ENCODE measurements at regions not wholly inside any gene's neighbourhood (a gene's known extent, or its start where the extent isn't known, plus 50 kb on each side); places are given as distances from the start of the nearest gene placed in this dataset.

DNA sequence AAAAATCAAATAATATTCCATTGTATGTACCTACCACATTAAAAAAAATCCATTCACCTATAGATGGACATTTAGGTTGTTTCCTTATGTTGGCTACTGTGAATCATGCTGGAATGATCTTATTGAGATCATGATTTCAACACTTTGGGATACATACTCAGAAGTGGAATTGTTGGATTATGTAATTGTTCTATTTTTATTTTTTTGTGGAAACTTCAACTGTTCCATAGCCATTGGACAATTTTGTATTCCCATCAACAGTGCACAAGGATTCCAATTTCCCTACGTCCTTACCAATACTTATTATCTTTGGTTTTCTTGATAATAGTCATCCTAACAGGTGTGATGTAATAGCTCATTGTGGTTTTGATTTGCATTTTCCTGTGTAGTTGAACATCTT lies 834.0 kb downstream of the MAFB start:
- in situ Hi-C loops (cut with HindIII; ENCODE audit: low sequenced_read_pairs): no loop called here
- H3K4me3 ChIP-seq (ENCODE audit: low read depth, low read length): no peak overlapping the region
- TF ChIP-seq, protein P1, sequence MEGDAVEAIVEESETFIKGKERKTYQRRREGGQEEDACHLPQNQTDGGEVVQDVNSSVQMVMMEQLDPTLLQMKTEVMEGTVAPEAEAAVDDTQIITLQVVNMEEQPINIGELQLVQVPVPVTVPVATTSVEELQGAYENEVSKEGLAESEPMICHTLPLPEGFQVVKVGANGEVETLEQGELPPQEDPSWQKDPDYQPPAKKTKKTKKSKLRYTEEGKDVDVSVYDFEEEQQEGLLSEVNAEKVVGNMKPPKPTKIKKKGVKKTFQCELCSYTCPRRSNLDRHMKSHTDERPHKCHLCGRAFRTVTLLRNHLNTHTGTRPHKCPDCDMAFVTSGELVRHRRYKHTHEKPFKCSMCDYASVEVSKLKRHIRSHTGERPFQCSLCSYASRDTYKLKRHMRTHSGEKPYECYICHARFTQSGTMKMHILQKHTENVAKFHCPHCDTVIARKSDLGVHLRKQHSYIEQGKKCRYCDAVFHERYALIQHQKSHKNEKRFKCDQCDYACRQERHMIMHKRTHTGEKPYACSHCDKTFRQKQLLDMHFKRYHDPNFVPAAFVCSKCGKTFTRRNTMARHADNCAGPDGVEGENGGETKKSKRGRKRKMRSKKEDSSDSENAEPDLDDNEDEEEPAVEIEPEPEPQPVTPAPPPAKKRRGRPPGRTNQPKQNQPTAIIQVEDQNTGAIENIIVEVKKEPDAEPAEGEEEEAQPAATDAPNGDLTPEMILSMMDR (IDR thresholded peaks at IDR 0.05; ENCODE audit: low read depth, low read length, missing control alignments): no peak
- no peak for DNase-seq (ENCODE audit: low read depth)

DNA sequence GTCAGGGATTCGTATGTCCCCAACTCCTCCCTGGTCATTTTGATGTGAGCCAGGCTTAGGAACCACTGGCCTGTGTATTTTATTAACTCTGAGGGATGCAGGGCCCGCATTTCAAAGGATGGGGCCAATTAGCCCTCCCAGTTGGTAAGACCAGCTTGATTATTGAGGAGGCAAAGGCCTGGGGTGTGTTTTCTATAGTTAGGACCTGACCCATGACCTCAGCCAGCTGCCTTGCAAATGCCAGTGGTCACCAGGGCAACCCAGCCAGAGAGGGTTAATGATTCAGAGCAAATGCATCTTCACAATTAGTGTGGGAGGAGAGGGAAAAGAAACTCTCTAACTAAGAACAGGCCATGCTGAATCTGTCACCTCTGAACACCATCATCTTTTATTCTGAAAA lies 835.4 kb downstream of the MAFB start:
- TF ChIP-seq, protein P1 (IDR thresholded peaks at IDR 0.05; ENCODE audit: low read depth, low read length, missing control alignments): no peak
- no peak for DNase-seq (ENCODE audit: low read depth)
- no peak overlapping the region for H3K4me3 ChIP-seq (ENCODE audit: low read depth, low read length)
- in situ Hi-C loops (cut with HindIII; ENCODE audit: low sequenced_read_pairs): no loop called here

DNA sequence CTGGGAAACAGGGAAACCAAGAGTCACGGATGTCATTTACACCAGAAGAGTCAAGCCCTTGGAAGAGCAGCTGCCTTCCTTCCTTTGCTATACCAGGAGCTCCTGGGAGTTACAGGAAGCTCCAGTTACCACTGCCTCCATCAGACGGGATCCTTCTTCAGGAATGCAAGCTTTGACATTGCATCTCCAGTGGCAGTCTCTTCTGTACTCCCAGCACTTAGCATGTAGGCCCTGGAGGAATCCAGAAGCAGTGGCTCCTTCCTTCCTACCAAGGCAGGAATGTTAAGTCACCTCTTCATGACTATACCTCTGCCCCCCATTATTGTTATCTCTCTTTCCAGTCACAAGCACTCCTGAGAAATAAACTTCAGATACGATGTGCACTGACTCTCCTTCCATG lies 836.0 kb downstream of the MAFB start:
- H3K4me3 ChIP-seq (ENCODE audit: low read depth, low read length): no peak overlapping the region
- in situ Hi-C loops (cut with HindIII; ENCODE audit: low sequenced_read_pairs): no loop called here
- TF ChIP-seq, protein P1 (IDR thresholded peaks at IDR 0.05; ENCODE audit: low read depth, low read length, missing control alignments): no peak
- DNase-seq (ENCODE audit: low read depth): no peak

DNA sequence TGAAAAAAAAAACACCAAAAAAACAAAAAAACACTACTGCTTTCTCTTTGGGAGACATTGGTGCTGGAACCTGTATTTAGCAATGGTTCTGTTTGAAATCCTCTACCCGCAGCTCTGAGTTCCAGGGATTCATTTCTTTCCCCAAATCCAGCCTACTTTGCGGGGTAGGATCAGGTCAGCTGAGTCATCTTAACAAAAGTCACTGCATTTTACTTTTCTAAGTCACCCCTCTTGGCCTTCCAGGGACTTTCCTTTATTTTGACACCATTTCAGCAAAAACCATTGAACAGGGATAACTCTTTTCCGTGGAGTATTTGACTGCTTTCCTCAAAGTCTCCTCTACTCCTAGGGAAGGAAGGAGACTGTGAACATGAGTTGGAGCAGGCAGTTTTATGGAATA lies 837.6 kb downstream of the MAFB start:
- TF ChIP-seq, protein P1 (IDR thresholded peaks at IDR 0.05; ENCODE audit: low read depth, low read length, missing control alignments): no peak
- DNase-seq (ENCODE audit: low read depth): no peak
- in situ Hi-C loops (cut with HindIII; ENCODE audit: low sequenced_read_pairs): no loop called here
- no peak overlapping the region for H3K4me3 ChIP-seq (ENCODE audit: low read depth, low read length)

DNA sequence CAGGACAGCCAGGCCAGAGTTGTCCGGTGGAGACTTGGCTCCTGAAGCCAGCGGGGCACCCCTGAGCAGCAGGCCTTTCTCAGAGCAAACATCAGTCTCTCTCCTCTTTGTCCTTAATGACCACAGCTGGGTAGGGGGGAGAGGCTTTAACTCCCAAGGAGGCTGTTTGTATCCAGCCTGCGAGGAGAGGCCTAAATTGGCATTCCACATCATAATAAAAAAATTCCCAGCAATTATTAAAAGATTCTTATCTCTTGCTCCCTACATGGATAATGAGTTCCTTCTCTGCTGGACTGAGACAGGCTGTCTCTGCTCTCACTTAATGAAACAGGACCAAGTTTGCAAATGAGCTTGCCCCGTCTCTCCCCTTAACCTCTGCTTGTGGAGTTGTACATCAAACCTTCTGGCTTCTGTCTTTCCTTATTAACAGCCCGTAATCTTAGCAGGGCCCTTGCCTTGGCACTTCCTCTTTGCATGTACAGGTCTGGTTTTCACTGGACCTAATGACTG lies 838.2 kb downstream of the MAFB start:
- no peak overlapping the region for H3K4me3 ChIP-seq (ENCODE audit: low read depth, low read length)
- TF ChIP-seq, protein P1 (IDR thresholded peaks at IDR 0.05; ENCODE audit: low read depth, low read length, missing control alignments): no peak
- no peak for DNase-seq (ENCODE audit: low read depth)
- in situ Hi-C loops (cut with HindIII; ENCODE audit: low sequenced_read_pairs): no loop called here

DNA sequence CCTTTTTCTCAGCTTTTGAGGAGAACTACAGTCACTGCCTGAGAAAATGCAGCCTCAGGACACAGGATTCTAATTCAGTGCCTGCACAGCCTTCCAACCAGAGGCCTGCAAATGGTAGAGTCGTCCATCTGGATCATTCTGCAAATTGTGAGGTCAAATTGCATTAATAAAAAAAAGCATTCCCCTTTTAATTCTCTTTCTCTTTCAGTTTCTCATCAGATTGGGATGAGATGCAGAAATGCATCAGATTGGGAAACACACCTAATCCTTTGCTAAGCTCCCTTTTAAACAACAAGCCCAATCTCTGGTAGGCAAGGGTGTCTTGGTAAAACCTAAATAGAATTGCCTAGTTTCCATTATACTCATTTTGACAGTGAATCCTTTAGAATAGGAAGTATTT lies 838.8 kb downstream of the MAFB start:
- no peak overlapping the region for H3K4me3 ChIP-seq (ENCODE audit: low read depth, low read length)
- no peak for DNase-seq (ENCODE audit: low read depth)
- TF ChIP-seq, protein P1 (IDR thresholded peaks at IDR 0.05; ENCODE audit: low read depth, low read length, missing control alignments): no peak
- in situ Hi-C loops (cut with HindIII; ENCODE audit: low sequenced_read_pairs): no loop called here

DNA sequence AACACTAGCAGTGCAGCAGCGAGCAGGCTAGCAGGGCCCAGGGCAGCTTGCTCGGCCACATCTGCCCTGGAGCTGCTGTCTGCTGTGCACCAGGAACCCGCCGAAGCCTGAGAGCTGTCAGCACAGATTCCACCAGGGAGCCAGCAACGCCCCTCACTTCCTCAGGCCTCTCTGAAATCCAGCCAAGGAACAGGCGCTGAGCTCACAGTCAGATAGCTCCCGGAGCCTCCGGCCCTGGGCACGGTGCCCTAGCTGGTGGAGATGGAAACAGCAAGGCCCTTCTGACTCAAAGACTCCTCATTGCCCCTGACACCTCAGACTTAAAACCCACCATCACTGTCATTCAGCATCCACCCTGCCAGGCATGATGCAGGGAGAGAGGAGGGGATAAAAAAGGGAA lies 839.4 kb downstream of the MAFB start:
- DNase-seq (ENCODE audit: low read depth): peak; percentile 81
- TF ChIP-seq, protein P1 (IDR thresholded peaks at IDR 0.05; ENCODE audit: low read depth, low read length, missing control alignments): no peak
- in situ Hi-C loops (cut with HindIII; ENCODE audit: low sequenced_read_pairs): no loop called here
- no peak overlapping the region for H3K4me3 ChIP-seq (ENCODE audit: low read depth, low read length)
